WI38 (cell line): ENCODE measurements at regions not wholly inside any gene's neighbourhood (a gene's known extent, or its start where the extent isn't known, plus 50 kb on each side); places are given as distances from the start of the nearest gene placed in this dataset.

Experiments used
- H3K4me3 ChIP-seq: 2 replicates; pipeline ENCODE4 v1.5.1; 2011; ENCODE audit warnings: low read depth, mild to moderate bottlenecking, control low read depth, low read length
- TF ChIP-seq, protein P1 (sequence below): IDR thresholded peaks from 2 replicates; pipeline ENCODE4 v1.5.1; 2012; ENCODE audit warnings: low read depth, mild to moderate bottlenecking, control low read depth, low read length

DNA sequence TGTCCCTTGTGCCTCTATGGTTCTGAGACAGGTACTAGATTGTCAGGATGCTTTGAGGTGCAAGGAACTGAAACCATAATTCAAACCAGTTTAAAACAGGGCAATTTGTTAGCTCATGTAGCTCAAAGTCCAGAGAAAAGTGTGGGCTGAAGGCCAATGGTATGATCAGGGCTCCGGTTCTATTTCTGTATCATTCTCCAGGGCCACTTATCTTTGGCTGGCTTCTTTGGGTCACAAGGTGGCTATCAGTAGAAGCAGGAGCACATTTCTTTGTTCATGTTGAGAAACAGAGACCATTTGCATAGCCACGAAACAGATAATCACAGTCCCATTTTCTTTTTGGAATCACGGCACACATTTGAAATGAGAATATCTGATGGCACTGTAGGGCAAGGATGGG, 294.9 kb downstream of the ETNK1 start:
- H3K4me3 ChIP-seq = no peak overlapping the region
- TF ChIP-seq, protein P1, sequence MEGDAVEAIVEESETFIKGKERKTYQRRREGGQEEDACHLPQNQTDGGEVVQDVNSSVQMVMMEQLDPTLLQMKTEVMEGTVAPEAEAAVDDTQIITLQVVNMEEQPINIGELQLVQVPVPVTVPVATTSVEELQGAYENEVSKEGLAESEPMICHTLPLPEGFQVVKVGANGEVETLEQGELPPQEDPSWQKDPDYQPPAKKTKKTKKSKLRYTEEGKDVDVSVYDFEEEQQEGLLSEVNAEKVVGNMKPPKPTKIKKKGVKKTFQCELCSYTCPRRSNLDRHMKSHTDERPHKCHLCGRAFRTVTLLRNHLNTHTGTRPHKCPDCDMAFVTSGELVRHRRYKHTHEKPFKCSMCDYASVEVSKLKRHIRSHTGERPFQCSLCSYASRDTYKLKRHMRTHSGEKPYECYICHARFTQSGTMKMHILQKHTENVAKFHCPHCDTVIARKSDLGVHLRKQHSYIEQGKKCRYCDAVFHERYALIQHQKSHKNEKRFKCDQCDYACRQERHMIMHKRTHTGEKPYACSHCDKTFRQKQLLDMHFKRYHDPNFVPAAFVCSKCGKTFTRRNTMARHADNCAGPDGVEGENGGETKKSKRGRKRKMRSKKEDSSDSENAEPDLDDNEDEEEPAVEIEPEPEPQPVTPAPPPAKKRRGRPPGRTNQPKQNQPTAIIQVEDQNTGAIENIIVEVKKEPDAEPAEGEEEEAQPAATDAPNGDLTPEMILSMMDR = no peak

DNA sequence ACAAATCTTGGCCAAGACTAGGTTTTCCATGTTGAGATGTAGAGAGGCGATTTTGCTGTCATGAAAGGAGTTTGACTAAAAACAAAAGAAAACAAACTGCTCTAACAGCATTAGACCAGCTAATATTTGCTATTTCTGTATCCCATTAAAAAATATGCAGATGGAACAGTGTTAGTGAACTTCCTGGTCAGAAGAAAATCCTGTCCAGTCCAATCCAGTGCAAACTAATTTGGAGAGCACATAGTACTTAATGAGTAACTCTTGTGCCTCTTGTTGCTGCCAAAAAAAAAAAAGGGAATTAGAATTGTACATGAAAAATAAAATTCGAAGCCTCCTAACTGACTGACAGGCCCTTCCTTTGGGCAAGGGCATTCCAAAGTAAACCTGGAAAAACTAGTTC, 298.8 kb downstream of the ETNK1 start:
- no peak overlapping the region for H3K4me3 ChIP-seq

GRCh38 chr12:22924391-22924790, 299.4 kb downstream of the ETNK1 start:
- TF ChIP-seq, protein P1 = no peak
- no peak overlapping the region for H3K4me3 ChIP-seq

More for the DNA sequence above, 298.8 kb downstream of the ETNK1 start:
- TF ChIP-seq, protein P1 = no peak

DNA sequence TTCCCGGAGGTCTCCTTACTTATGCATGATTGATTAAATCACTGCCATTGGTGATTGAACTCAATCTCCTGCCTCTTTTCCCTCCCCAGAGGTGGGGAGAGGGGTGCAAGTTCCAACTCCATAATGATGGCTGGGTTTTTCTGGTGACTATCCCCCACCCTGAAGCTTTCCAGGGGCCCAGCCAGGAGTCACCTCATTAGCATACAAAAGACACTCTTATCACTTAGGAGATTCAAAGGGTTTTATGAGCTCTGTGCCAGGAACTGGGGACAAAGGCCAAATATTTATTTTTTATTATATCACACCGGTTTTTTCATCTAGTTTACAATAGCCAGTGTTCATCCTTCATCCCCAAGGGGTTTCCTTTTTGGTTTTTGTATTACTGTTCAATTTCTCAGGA, 300.7 kb downstream of the ETNK1 start:
- TF ChIP-seq, protein P1 = no peak

GRCh38 chr12:22932431-22932830, 307.5 kb downstream of the ETNK1 start:
- H3K4me3 ChIP-seq = no peak overlapping the region
- TF ChIP-seq, protein P1 = no peak

More for the DNA sequence above, 300.7 kb downstream of the ETNK1 start:
- H3K4me3 ChIP-seq = no peak overlapping the region

- no peak overlapping the region for H3K4me3 ChIP-seq
- TF ChIP-seq, protein P1 = no peak
Observed at GRCh38 chr12:22935090-22935489, 310.1 kb downstream of the ETNK1 start.

- H3K4me3 ChIP-seq = no peak overlapping the region
- TF ChIP-seq, protein P1 = no peak
Observed at GRCh38 chr12:22935501-22935900, 310.5 kb downstream of the ETNK1 start.
